HepG2 (cell line): ENCODE measurements at regions not wholly inside any gene's neighbourhood (a gene's known extent, or its start where the extent isn't known, plus 50 kb on each side); places are given as distances from the start of the nearest gene placed in this dataset.

Experiments used
- E2F5 ChIP-seq: sonication (generic); formaldehyde crosslinking; conservative IDR thresholded peaks from 2 replicates; pipeline ENCODE4 v1.4.0; 2020; ENCODE audit warnings: missing genetic modification reagents
- GATAD1 ChIP-seq: IDR thresholded peaks from 2 replicates; pipeline ENCODE4 v1.6.1; 2016; ENCODE audit warnings: missing genetic modification reagents, missing compliant biosample characterization
- HBP1 ChIP-seq: IDR thresholded peaks from 2 replicates; pipeline ENCODE4 v1.6.1; 2016; ENCODE audit warnings: low read depth, control low read depth
- KLF9 ChIP-seq: IDR thresholded peaks from 2 replicates; pipeline ENCODE4 v1.6.1; 2016; ENCODE audit warnings: low read depth
- NKX3-1 ChIP-seq: sonication (generic); formaldehyde crosslinking; IDR thresholded peaks from 2 replicates; pipeline ENCODE4 v1.5.0; 2020; ENCODE audit warnings: missing genetic modification reagents
- PAF1 ChIP-seq: IDR thresholded peaks from 2 replicates; pipeline ENCODE4 v1.6.1; 2016; ENCODE audit warnings: missing genetic modification reagents, missing compliant biosample characterization
- PPARG ChIP-seq: conservative IDR thresholded peaks from 2 replicates; pipeline ENCODE4 v1.6.1; 2016; ENCODE audit warnings: missing biosample characterization, missing genetic modification reagents
- ZNF230 ChIP-seq: sonication (generic); formaldehyde crosslinking; IDR thresholded peaks from 2 replicates; pipeline ENCODE4 v1.4.0; 2020; ENCODE audit warnings: mild to moderate bottlenecking, missing genetic modification reagents
- ZNF558 ChIP-seq: sonication (generic); formaldehyde crosslinking; IDR thresholded peaks from 2 replicates; pipeline ENCODE4 v1.9.0; 2022; ENCODE audit warnings: mild to moderate bottlenecking, missing genetic modification reagents, borderline replicate concordance
- ZNF678 ChIP-seq: sonication (generic); formaldehyde crosslinking; IDR thresholded peaks from 2 replicates; pipeline ENCODE4 v1.4.0; 2020; ENCODE audit warnings: mild to moderate bottlenecking, missing genetic modification reagents
- ZNF691 ChIP-seq: sonication (generic); formaldehyde crosslinking; IDR thresholded peaks from 2 replicates; pipeline ENCODE4 v1.4.0; 2020; ENCODE audit warnings: missing genetic modification reagents, low read depth, mild to moderate bottlenecking, borderline replicate concordance
- ZNF724P ChIP-seq: sonication (generic); formaldehyde crosslinking; IDR thresholded peaks from 2 replicates; pipeline ENCODE4 v1.8.0; 2022; ENCODE audit warnings: missing genetic modification reagents, borderline replicate concordance
- TF ChIP-seq, protein P1 (sequence below): sonication (generic); formaldehyde crosslinking; IDR thresholded peaks from 2 replicates; pipeline ENCODE4 v1.4.0; 2020; ENCODE audit warnings: missing genetic modification reagents
- TF ChIP-seq, protein P2 (sequence below): IDR thresholded peaks from 2 replicates; pipeline ENCODE4 v1.6.1; 2016; ENCODE audit warnings: low read depth
- TF ChIP-seq, protein P3 (sequence below): sonication (generic); formaldehyde crosslinking; IDR thresholded peaks from 2 replicates; pipeline ENCODE4 v1.8.0; 2022; ENCODE audit warnings: missing genetic modification reagents, mild to moderate bottlenecking, inconsistent platforms, borderline replicate concordance
- TF ChIP-seq, protein P4 (sequence below): sonication (generic); formaldehyde crosslinking; IDR thresholded peaks from 2 replicates; pipeline ENCODE4 v1.4.0; 2020; ENCODE audit warnings: missing genetic modification reagents
- TF ChIP-seq, protein P5 (sequence below): sonication (generic); formaldehyde crosslinking; IDR thresholded peaks from 2 replicates; pipeline ENCODE4 v1.5.1; 2020; ENCODE audit warnings: missing genetic modification reagents, mild to moderate bottlenecking, borderline replicate concordance

GRCh38 chr1:54488065-54488750 lies 59.8 kb upstream of the ACOT11 start (continued):
- TF ChIP-seq, protein P1, sequence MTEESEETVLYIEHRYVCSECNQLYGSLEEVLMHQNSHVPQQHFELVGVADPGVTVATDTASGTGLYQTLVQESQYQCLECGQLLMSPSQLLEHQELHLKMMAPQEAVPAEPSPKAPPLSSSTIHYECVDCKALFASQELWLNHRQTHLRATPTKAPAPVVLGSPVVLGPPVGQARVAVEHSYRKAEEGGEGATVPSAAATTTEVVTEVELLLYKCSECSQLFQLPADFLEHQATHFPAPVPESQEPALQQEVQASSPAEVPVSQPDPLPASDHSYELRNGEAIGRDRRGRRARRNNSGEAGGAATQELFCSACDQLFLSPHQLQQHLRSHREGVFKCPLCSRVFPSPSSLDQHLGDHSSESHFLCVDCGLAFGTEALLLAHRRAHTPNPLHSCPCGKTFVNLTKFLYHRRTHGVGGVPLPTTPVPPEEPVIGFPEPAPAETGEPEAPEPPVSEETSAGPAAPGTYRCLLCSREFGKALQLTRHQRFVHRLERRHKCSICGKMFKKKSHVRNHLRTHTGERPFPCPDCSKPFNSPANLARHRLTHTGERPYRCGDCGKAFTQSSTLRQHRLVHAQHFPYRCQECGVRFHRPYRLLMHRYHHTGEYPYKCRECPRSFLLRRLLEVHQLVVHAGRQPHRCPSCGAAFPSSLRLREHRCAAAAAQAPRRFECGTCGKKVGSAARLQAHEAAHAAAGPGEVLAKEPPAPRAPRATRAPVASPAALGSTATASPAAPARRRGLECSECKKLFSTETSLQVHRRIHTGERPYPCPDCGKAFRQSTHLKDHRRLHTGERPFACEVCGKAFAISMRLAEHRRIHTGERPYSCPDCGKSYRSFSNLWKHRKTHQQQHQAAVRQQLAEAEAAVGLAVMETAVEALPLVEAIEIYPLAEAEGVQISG (CRISPR knock-in tag) = peak; percentile 81
- TF ChIP-seq, protein P2, sequence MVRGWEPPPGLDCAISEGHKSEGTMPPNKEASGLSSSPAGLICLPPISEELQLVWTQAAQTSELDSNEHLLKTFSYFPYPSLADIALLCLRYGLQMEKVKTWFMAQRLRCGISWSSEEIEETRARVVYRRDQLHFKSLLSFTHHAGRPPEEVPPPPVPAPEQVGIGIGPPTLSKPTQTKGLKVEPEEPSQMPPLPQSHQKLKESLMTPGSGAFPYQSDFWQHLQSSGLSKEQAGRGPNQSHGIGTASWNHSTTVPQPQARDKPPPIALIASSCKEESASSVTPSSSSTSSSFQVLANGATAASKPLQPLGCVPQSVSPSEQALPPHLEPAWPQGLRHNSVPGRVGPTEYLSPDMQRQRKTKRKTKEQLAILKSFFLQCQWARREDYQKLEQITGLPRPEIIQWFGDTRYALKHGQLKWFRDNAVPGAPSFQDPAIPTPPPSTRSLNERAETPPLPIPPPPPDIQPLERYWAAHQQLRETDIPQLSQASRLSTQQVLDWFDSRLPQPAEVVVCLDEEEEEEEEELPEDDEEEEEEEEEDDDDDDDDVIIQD (CRISPR knock-in tag) = no peak
- TF ChIP-seq, protein P3, sequence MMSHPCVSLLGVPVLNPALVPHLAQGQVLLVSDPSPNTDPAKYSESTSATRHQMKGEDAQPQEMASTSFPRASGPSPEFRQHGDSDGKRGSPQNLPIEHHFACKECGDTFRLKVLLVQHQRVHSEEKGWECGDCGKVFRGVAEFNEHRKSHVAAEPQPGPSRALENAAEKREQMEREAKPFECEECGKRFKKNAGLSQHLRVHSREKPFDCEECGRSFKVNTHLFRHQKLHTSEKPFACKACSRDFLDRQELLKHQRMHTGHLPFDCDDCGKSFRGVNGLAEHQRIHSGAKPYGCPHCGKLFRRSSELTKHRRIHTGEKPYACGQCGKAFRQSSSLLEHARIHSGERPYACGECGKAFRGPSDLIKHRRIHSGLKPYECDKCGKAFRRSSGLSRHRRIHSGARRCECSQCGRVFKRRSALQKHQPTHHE (CRISPR knock-in tag) = no peak
- TF ChIP-seq KLF9 (CRISPR knock-in tag) (no peak), PAF1 (CRISPR knock-in tag) (no peak), ZNF230 (CRISPR knock-in tag) (no peak), GATAD1 (no peak; the same call in 1 of the 2 replicates), ZNF724P (CRISPR knock-in tag) (no peak), NKX3-1 (CRISPR knock-in tag) (no peak), HBP1 (CRISPR knock-in tag) (no peak), ZNF678 (CRISPR knock-in tag) (no peak), ZNF558 (no peak; the same call in 1 of the 2 replicates), PPARG (no peak), E2F5 (CRISPR knock-in tag) (peak; percentile 36; the same call in 1 of the 2 replicates), ZNF691 (peak; percentile 61; the same call in 1 of the 2 replicates)
- TF ChIP-seq, protein P4, sequence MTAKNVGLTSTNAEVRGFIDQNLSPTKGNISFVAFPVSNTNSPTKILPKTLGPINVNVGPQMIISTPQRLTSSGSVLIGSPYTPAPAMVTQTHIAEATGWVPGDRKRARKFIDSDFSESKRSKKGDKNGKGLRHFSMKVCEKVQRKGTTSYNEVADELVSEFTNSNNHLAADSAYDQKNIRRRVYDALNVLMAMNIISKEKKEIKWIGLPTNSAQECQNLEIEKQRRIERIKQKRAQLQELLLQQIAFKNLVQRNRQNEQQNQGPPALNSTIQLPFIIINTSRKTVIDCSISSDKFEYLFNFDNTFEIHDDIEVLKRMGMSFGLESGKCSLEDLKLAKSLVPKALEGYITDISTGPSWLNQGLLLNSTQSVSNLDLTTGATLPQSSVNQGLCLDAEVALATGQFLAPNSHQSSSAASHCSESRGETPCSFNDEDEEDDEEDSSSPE (CRISPR knock-in tag) = peak; percentile 64
- TF ChIP-seq, protein P5, sequence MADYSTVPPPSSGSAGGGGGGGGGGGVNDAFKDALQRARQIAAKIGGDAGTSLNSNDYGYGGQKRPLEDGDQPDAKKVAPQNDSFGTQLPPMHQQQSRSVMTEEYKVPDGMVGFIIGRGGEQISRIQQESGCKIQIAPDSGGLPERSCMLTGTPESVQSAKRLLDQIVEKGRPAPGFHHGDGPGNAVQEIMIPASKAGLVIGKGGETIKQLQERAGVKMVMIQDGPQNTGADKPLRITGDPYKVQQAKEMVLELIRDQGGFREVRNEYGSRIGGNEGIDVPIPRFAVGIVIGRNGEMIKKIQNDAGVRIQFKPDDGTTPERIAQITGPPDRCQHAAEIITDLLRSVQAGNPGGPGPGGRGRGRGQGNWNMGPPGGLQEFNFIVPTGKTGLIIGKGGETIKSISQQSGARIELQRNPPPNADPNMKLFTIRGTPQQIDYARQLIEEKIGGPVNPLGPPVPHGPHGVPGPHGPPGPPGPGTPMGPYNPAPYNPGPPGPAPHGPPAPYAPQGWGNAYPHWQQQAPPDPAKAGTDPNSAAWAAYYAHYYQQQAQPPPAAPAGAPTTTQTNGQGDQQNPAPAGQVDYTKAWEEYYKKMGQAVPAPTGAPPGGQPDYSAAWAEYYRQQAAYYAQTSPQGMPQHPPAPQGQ (CRISPR knock-in tag) = no peak
